HEK293T (cell line): ENCODE measurements at regions not wholly inside any gene's neighbourhood (a gene's known extent, or its start where the extent isn't known, plus 50 kb on each side); places are given as distances from the start of the nearest gene placed in this dataset.

Source experiments
- ARNT ChIP-seq: fragments of 450-650 bp; IDR thresholded peaks from 2 replicates; pipeline ENCODE4 v1.6.1; 2017; ENCODE audit warnings: mild to moderate bottlenecking
- ELF4 ChIP-seq: fragments of 450-650 bp; IDR thresholded peaks from 2 replicates; pipeline ENCODE4 v1.6.1; 2017; ENCODE audit warnings: antibody characterized with exemption
- FOXK2 ChIP-seq: fragments of 450-650 bp; IDR thresholded peaks from 2 replicates; pipeline ENCODE4 v1.6.1; 2016; ENCODE audit warnings: mild to moderate bottlenecking
- FOXM1 ChIP-seq: fragments of 450-650 bp; IDR thresholded peaks from 2 replicates; pipeline ENCODE4 v1.6.1; 2017; ENCODE audit warnings: mild to moderate bottlenecking, borderline replicate concordance
- LEF1 ChIP-seq: fragments of 450-650 bp; IDR thresholded peaks from 2 replicates; pipeline ENCODE4 v1.6.1; 2017; ENCODE audit warnings: mild to moderate bottlenecking, borderline replicate concordance
- SP1 ChIP-seq: fragments of 450-650 bp; IDR thresholded peaks from 2 replicates; pipeline ENCODE4 v1.6.1; 2017
- SUZ12 ChIP-seq: fragments of 450-650 bp; IDR thresholded peaks from 2 replicates; pipeline ENCODE4 v1.6.1; 2016; ENCODE audit warnings: mild to moderate bottlenecking
- TARDBP ChIP-seq: fragments of 450-650 bp; IDR thresholded peaks from 2 replicates; pipeline ENCODE4 v1.6.1; 2016
- ZNF384 ChIP-seq: fragments of 450-650 bp; IDR thresholded peaks from 2 replicates; pipeline ENCODE4 v1.6.1; 2016
- TF ChIP-seq, protein P1 (sequence below): fragments of 450-650 bp; IDR thresholded peaks from 2 replicates; pipeline ENCODE4 v1.6.1; 2016

GRCh38 chr4:137213372-137214173 lies 318.7 kb downstream of the PCDH18 start:
- TF ChIP-seq ZNF384: no peak
- TF ChIP-seq LEF1: no peak
- no peak for TF ChIP-seq FOXK2
- TF ChIP-seq SUZ12: no peak
- TF ChIP-seq FOXM1: no peak
- no peak for TF ChIP-seq SP1
- TF ChIP-seq, protein P1, sequence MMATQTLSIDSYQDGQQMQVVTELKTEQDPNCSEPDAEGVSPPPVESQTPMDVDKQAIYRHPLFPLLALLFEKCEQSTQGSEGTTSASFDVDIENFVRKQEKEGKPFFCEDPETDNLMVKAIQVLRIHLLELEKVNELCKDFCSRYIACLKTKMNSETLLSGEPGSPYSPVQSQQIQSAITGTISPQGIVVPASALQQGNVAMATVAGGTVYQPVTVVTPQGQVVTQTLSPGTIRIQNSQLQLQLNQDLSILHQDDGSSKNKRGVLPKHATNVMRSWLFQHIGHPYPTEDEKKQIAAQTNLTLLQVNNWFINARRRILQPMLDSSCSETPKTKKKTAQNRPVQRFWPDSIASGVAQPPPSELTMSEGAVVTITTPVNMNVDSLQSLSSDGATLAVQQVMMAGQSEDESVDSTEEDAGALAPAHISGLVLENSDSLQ: no peak
- TF ChIP-seq ARNT: no peak
- TF ChIP-seq ELF4: no peak
- no peak for TF ChIP-seq TARDBP
